Stimulated activated CD4-positive, alpha-beta T cell treated with anti-CD3 and anti-CD28 coated beads, Interleukin-12 subunit alpha, Interleukin-12 subunit beta, amount 100 ng/mL, for 48 hours (primary cell): ENCODE measurements at regions not wholly inside any gene's neighbourhood (a gene's known extent, or its start where the extent isn't known, plus 50 kb on each side); places are given as distances from the start of the nearest gene placed in this dataset.
A peak's percentile ranks its signal among the peaks of the same experiment; 100 is the strongest.

Experiments used
- DNase-seq, 3 donors: peaks; one replicate each; pipeline ENCODE4 v3.0.0-alpha.2; 2020; ENCODE audit warnings: low read depth in 2 of 3, low spot score in 1 of 3

- DNase-seq, result no peak
These were observed 56.6 kb upstream of the BEX4 start for GRCh38 chrX:103158317-103158621.

- DNase-seq, result peak in 1 of 3 donors; percentile 42
These were observed 57.2 kb upstream of the BEX4 start for GRCh38 chrX:103157496-103158316.

- DNase-seq, result no peak
These were observed 59.7 kb upstream of the BEX4 start for GRCh38 chrX:103155201-103155600.

GRCh38 chrX:103153661-103154060 is 60.7 kb upstream of the NXF3 start:
- DNase-seq, result no peak

GRCh38 chrX:103151799-103152198 is 58.9 kb upstream of the NXF3 start:
- no peak for DNase-seq

- no peak for DNase-seq
These were observed 56.7 kb upstream of the NXF3 start for GRCh38 chrX:103149652-103150051.

- DNase-seq, result no peak
These were observed 55.1 kb upstream of the NXF3 start for GRCh38 chrX:103148075-103148474.
